NCI-H1092 treated with DMSO at 0.1 percent for 48 hours (cell line): ENCODE measurements at regions not wholly inside any gene's neighbourhood (a gene's known extent, or its start where the extent isn't known, plus 50 kb on each side); places are given as distances from the start of the nearest gene placed in this dataset.
"Not testable (repeated sequence)": the region's sequence is repeated elsewhere in the genome, so short reads cannot be mapped to it uniquely, and the experiment has no call there.

ENCODE experiments used
- DNase-seq: peaks from one replicate; lab custom pipeline; 2025; lab: John Stamatoyannopoulos, UW

- no peak for DNase-seq
These were observed 229.2 kb upstream of the LRTM1 start for GRCh38 chr3:55156851-55157650.

- DNase-seq = no peak
These were observed 220.2 kb upstream of the LRTM1 start for GRCh38 chr3:55147856-55148720.

- no peak for DNase-seq
These were observed 219.5 kb upstream of the LRTM1 start for GRCh38 chr3:55147406-55147805.

- no peak for DNase-seq
These were observed 218.4 kb upstream of the LRTM1 start for GRCh38 chr3:55146216-55146615.

- no peak for DNase-seq
These were observed 216.3 kb upstream of the LRTM1 start for GRCh38 chr3:55144015-55144673.

- no peak for DNase-seq
These were observed 215.5 kb upstream of the LRTM1 start for GRCh38 chr3:55143336-55143735.

GRCh38 chr3:55136291-55136690 is 208.4 kb upstream of the LRTM1 start:
- not testable (repeated sequence) for DNase-seq

- no peak for DNase-seq
These were observed 200.5 kb upstream of the LRTM1 start for GRCh38 chr3:55128225-55128823.

GRCh38 chr3:55127565-55127964 is 199.7 kb upstream of the LRTM1 start:
- DNase-seq = no peak

- DNase-seq = no peak
These were observed 196.5 kb upstream of the LRTM1 start for GRCh38 chr3:55124371-55124770.
